Mucosa of gallbladder (tissue), 1 donor: ENCODE measurements at regions not wholly inside any gene's neighbourhood (a gene's known extent, or its start where the extent isn't known, plus 50 kb on each side); places are given as distances from the start of the nearest gene placed in this dataset.
"Not testable (repeated sequence)": the region's sequence is repeated elsewhere in the genome, so short reads cannot be mapped to it uniquely, and the experiment has no call there.

Experiments used
- DNase-seq: peaks from one replicate; pipeline ENCODE4 v3.0.0-alpha.2; 2020; ENCODE audit warnings: low spot score
- donor health status: DM: no; HTN: no; CAD: no.

- no peak for DNase-seq
Observed at GRCh38 chr11:7874056-7874455, 57.0 kb downstream of the OR10A6 start.

- no peak for DNase-seq
Observed at GRCh38 chr11:7872890-7873289, 58.2 kb downstream of the OR10A6 start.

GRCh38 chr11:7871056-7871455, 60.0 kb downstream of the OR10A6 start:
- no peak for DNase-seq

GRCh38 chr11:7869467-7869866, 61.6 kb downstream of the OR10A6 start:
- peak; percentile 14 for DNase-seq

GRCh38 chr11:7861292-7861691, 64.5 kb upstream of the OR5P2 start:
- not testable (repeated sequence) for DNase-seq

GRCh38 chr11:7860844-7861243, 64.1 kb upstream of the OR5P2 start:
- DNase-seq, result not testable (repeated sequence)

GRCh38 chr11:7858006-7858405, 61.3 kb upstream of the OR5P2 start:
- DNase-seq, result no peak

- DNase-seq, result no peak
Observed at GRCh38 chr11:7851391-7851790, 54.6 kb upstream of the OR5P2 start.

GRCh38 chr11:7849018-7849417, 52.3 kb upstream of the OR5P2 start:
- no peak for DNase-seq
